Activated CD4-positive, CD25-positive, alpha-beta regulatory T cell treated with anti-CD3 and anti-CD28 coated beads, Interleukin-2, amount 50 U/mL, for 72 hours (primary cell): ENCODE measurements at regions not wholly inside any gene's neighbourhood (a gene's known extent, or its start where the extent isn't known, plus 50 kb on each side); places are given as distances from the start of the nearest gene placed in this dataset.
A peak's percentile ranks its signal among the peaks of the same experiment; 100 is the strongest.

Source experiments
- DNase-seq: peaks from one replicate; pipeline ENCODE4 v3.0.0; 2021

GRCh38 chr2:10964052-10964790, 52.5 kb downstream of the KCNF1 start:
- DNase-seq, result no peak

- no peak for DNase-seq
These were observed 53.6 kb downstream of the KCNF1 start for GRCh38 chr2:10965241-10965843.

- no peak for DNase-seq
These were observed 54.3 kb downstream of the KCNF1 start for GRCh38 chr2:10966056-10966455.

GRCh38 chr2:10966741-10967140, 55.0 kb downstream of the KCNF1 start:
- no peak for DNase-seq

- no peak for DNase-seq
These were observed 56.4 kb downstream of the KCNF1 start for GRCh38 chr2:10968176-10968575.

- DNase-seq, result no peak
These were observed 58.9 kb downstream of the KCNF1 start for GRCh38 chr2:10970666-10971065.

GRCh38 chr2:10971161-10971887, 59.6 kb downstream of the KCNF1 start:
- no peak for DNase-seq

- no peak for DNase-seq
These were observed 60.1 kb downstream of the KCNF1 start for GRCh38 chr2:10971888-10972260.

GRCh38 chr2:10972683-10973433, 61.1 kb downstream of the KCNF1 start:
- DNase-seq, result no peak

- no peak for DNase-seq
These were observed 62.0 kb downstream of the KCNF1 start for GRCh38 chr2:10973766-10974165.

GRCh38 chr2:10977003-10977402, 65.3 kb downstream of the KCNF1 start:
- DNase-seq, result peak; percentile 21

GRCh38 chr2:10977621-10978020, 65.9 kb downstream of the KCNF1 start:
- no peak for DNase-seq

- peak; percentile 4 for DNase-seq
These were observed 66.4 kb downstream of the KCNF1 start for GRCh38 chr2:10978090-10978670.

GRCh38 chr2:10980071-10980470, 68.3 kb downstream of the KCNF1 start:
- no peak for DNase-seq

- DNase-seq, result peak; percentile 17
These were observed 69.2 kb downstream of the KCNF1 start for GRCh38 chr2:10980886-10981425.

GRCh38 chr2:10981451-10981850, 69.7 kb downstream of the KCNF1 start:
- DNase-seq, result no peak

- DNase-seq, result peak; percentile 22
These were observed 70.3 kb downstream of the KCNF1 start for GRCh38 chr2:10981941-10982431.

GRCh38 chr2:10982931-10983701, 71.4 kb downstream of the KCNF1 start:
- DNase-seq, result peak; percentile 14

- peak; percentile 16 for DNase-seq
These were observed 72.0 kb downstream of the KCNF1 start for GRCh38 chr2:10983711-10984110.

GRCh38 chr2:10984418-10985135, 72.8 kb downstream of the KCNF1 start:
- peak; percentile 3 for DNase-seq

GRCh38 chr2:10985260-10985659, 73.5 kb downstream of the KCNF1 start:
- peak; percentile 6 for DNase-seq
